Colonic mucosa (tissue), 4 donors: ENCODE measurements at regions not wholly inside any gene's neighbourhood (a gene's known extent, or its start where the extent isn't known, plus 50 kb on each side); places are given as distances from the start of the nearest gene placed in this dataset.

Experiments
- DNase-seq: peaks from one replicate; pipeline ENCODE4 v3.0.0-alpha.2; 2020
- H3K27ac ChIP-seq: fragments of 200-600 bp; one replicate; pipeline ENCODE4 v1.8.0; 2021
- H3K27me3 ChIP-seq: fragments of 200-600 bp; one replicate; pipeline ENCODE4 v1.8.0; 2021
- H3K36me3 ChIP-seq: fragments of 200-600 bp; one replicate; pipeline ENCODE4 v1.8.0; 2021
- H3K4me1 ChIP-seq: fragments of 200-600 bp; one replicate; pipeline ENCODE4 v1.8.0; 2021; ENCODE audit warnings: mild to moderate bottlenecking
- H3K4me3 ChIP-seq: fragments of 200-600 bp; one replicate; pipeline ENCODE4 v1.8.0; 2021
- H3K9ac ChIP-seq, 2 donors: one replicate each; pipeline ENCODE4 v1.7.0; 2013; ENCODE audit warnings: control low read depth in 2 of 2, low read depth in 2 of 2, low read length in 2 of 2
- H3K9me3 ChIP-seq: fragments of 200-600 bp; one replicate; pipeline ENCODE4 v1.8.0; 2021
- intact Hi-C: fragments of 100-400 bp; cut with DNase I; formaldehyde crosslinking; loops from one replicate; pipeline ENCODE4 v1.14.1; 2022
- TF ChIP-seq, protein P1 (sequence below): fragments of 200-600 bp; IDR thresholded peaks from one replicate; pipeline ENCODE4 v1.8.0; 2022; ENCODE audit warnings: antibody characterized with exemption, mild to moderate bottlenecking
- donor health status: healthy.
- donor health status: DM: no; HTN: no; CAD: no.
- donor health status: DM: no; HTN: no; CAD: no.

GRCh38 chr6:118750143-118750542, 98.8 kb upstream of the CEP85L start:
- no peak overlapping the region for H3K9ac ChIP-seq
- H3K4me1 ChIP-seq, result no peaks in the 10 kb centered on the region
- no peak overlapping the region for H3K27ac ChIP-seq
- no peak overlapping the region for H3K4me3 ChIP-seq
- H3K36me3 ChIP-seq, result no peaks in the 10 kb centered on the region
- H3K27me3 ChIP-seq, result no peaks in the 10 kb centered on the region
- DNase-seq, result no peak
- TF ChIP-seq, protein P1, sequence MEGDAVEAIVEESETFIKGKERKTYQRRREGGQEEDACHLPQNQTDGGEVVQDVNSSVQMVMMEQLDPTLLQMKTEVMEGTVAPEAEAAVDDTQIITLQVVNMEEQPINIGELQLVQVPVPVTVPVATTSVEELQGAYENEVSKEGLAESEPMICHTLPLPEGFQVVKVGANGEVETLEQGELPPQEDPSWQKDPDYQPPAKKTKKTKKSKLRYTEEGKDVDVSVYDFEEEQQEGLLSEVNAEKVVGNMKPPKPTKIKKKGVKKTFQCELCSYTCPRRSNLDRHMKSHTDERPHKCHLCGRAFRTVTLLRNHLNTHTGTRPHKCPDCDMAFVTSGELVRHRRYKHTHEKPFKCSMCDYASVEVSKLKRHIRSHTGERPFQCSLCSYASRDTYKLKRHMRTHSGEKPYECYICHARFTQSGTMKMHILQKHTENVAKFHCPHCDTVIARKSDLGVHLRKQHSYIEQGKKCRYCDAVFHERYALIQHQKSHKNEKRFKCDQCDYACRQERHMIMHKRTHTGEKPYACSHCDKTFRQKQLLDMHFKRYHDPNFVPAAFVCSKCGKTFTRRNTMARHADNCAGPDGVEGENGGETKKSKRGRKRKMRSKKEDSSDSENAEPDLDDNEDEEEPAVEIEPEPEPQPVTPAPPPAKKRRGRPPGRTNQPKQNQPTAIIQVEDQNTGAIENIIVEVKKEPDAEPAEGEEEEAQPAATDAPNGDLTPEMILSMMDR, result no peak
- intact Hi-C loops, result no loop called here
- H3K9me3 ChIP-seq, result no peaks in the 10 kb centered on the region

DNA sequence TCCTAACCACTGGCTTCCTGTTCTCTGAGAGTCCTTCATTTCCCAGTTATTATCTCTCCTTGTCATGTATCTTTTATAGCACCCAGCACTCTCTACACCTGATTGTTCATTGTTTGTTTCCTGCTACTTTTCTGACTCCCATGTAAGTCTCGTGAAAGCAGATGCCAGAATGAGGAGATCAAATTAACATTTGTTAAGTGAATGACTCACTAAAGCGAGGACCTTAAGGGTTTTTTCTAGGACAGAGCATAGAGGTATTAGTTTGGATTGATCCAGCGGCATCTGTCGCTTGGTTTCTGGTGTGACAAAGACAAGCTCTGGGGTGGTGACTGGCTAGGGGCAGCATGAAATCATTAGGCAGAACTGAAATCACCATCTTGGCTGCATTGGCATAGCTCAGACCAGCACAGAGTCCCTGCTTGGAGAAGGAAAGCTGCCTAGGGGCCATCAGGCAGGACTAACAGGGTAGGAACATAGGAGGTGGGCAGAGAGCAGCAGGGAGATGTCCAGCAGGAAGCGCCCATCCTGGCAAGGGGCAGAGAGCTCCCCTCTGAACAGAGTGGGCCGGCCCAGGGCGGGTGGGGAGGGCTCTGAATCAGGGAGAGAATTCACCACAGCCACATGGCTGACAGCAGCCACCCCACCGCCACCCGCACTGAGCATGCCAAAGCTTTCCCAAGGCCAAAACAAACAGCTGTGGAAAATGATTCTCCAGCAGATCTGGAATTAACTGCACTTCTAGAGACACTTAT, 97.1 kb upstream of the CEP85L start:
- no peaks in the 10 kb centered on the region for H3K36me3 ChIP-seq
- no peak overlapping the region for H3K27ac ChIP-seq
- no peaks in the 10 kb centered on the region for H3K27me3 ChIP-seq
- H3K4me1 ChIP-seq, result no peaks in the 10 kb centered on the region
- intact Hi-C loops, result no loop called here
- no peak overlapping the region for H3K4me3 ChIP-seq
- TF ChIP-seq, protein P1, result no peak
- H3K9me3 ChIP-seq, result no peaks in the 10 kb centered on the region
- H3K9ac ChIP-seq, result no peak overlapping the region
- no peak for DNase-seq

DNA sequence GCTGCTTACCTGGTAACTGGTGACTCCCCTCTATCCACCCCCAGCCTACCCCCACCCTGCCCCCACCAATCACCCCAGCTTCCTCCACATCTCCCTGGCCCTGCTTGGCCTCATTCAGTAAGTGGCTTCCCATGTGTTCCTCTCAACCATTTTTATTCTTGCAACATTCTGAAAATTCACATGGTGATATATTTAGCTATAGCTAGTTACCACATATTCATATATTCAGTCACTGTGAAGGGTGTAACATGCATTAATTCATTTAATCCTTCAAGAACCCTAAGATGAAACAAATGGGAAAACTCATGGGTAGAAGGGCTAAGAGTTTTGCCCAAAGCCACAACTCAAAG, 95.4 kb upstream of the CEP85L start:
- Histone ChIP-seq H3K4me1 (no peaks in the 10 kb centered on the region), H3K9ac (no peak overlapping the region), H3K27ac (no peak overlapping the region), H3K36me3 (no peaks in the 10 kb centered on the region), H3K4me3 (no peak overlapping the region), H3K27me3 (no peaks in the 10 kb centered on the region), H3K9me3 (no peaks in the 10 kb centered on the region)
- TF ChIP-seq, protein P1, result no peak
- no peak for DNase-seq
- intact Hi-C loops, result no loop called here

DNA sequence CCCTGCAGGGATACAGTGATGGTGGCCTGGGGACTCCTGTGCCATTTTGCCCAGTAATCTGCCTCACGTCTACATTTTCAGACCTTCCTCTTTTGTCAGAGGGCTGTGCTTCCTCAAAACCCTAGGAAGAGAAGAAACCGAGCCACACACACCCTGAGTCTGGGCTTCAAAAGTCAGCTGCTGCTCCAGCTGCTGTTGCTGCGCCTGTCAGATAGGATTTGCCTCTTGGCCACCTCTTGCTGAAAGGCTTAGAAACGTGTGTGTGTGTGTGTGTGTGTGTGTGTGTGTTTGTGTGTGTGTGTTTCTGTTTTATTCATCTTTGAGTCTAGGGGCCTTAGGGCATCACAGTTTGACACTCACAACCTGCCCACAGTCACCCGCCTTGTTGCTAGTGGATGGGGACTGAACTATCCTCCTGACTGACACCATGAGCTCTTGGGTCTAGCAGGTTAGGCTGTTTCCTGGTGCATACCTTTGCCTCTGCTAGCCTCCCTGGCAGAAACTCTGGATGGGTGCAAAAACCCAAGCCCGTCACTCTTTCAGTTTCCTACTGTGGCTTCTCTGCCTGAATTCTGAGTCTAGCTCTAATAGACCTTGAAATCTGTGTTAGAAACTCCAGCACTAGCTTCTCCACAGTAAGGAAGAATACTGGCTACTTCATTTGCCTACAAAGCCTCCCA, 94.9 kb upstream of the CEP85L start:
- no peaks in the 10 kb centered on the region for H3K36me3 ChIP-seq
- no peaks in the 10 kb centered on the region for H3K4me1 ChIP-seq
- TF ChIP-seq, protein P1, result no peak
- H3K27me3 ChIP-seq, result no peaks in the 10 kb centered on the region
- H3K27ac ChIP-seq, result no peak overlapping the region
- no peaks in the 10 kb centered on the region for H3K9me3 ChIP-seq
- peak overlapping the region in 1 of 2 donors; percentile 36 for H3K9ac ChIP-seq
- no peak overlapping the region for H3K4me3 ChIP-seq
- no peak for DNase-seq
- intact Hi-C loops, result no loop called here

DNA sequence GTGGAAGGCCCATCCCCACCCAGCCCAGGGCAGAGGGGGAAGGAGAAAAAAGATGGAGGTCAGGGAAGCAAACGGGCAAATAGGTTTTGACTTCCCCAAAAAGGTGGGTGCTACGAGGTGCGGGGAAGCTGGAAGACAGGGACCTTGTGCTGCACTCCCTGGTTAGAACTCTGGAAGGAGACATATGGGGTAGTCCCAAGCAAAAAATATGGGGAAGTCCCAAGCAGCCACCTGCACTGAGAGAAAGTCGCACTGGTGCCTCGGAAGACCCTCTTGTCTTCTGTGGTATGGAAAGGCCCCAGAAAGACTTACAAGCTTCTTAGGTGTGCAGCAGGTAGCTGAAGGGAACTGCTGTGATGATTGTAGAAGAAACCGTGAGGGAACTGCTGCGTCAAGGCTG, 93.8 kb upstream of the CEP85L start:
- no peaks in the 10 kb centered on the region for H3K4me1 ChIP-seq
- no peak overlapping the region for H3K27ac ChIP-seq
- intact Hi-C loops, result no loop called here
- DNase-seq, result no peak
- TF ChIP-seq, protein P1, result no peak
- no peaks in the 10 kb centered on the region for H3K27me3 ChIP-seq
- no peak overlapping the region for H3K4me3 ChIP-seq
- H3K9me3 ChIP-seq, result no peaks in the 10 kb centered on the region
- H3K36me3 ChIP-seq, result no peaks in the 10 kb centered on the region
- no peak overlapping the region for H3K9ac ChIP-seq
